Thyroid gland (tissue), 4 donors: ENCODE measurements at regions not wholly inside any gene's neighbourhood (a gene's known extent, or its start where the extent isn't known, plus 50 kb on each side); places are given as distances from the start of the nearest gene placed in this dataset.

ENCODE experiments used
- POLR2A ChIP-seq, 2 donors: fragments of 450-650 bp; IDR thresholded peaks; one replicate each; pipeline ENCODE4 v1.6.1; 2017; ENCODE audit warnings: antibody characterized with exemption in 2 of 2, mild to moderate bottlenecking in 2 of 2, moderate library complexity in 1 of 2
- TF ChIP-seq, protein P1 (sequence below), 6 experiments: fragments of 200-600 bp in 3 of 6; fragments of 450-650 bp in 3 of 6; sonication (generic) in 3 of 6; IDR thresholded peaks; one replicate each; pipeline ENCODE4 v1.5.1; 2016 to 2019; ENCODE audit warnings: antibody characterized with exemption in 6 of 6, mild to moderate bottlenecking in 2 of 6, inconsistent platforms in 1 of 6, moderate library complexity in 1 of 6

DNA sequence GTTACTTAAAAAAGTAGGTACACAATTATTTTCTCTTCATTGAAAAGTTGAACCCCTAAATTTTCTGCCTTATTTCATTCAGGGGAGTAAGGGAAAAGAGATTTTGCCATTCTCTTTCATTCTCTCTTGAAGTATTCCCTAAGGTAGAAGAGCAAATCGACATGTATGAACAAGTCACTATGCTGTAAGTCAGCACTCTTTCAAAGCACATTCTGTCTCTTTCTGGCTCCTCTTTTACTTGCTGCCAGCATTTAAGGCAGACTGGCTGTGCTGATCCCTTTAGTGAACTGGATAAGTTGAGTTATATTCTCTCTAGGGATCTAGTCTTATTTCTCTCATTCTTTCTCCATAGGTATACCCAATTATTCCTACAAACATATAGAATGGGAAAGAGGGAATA, 222.3 kb upstream of the ZWINT start:
- TF ChIP-seq, protein P1, sequence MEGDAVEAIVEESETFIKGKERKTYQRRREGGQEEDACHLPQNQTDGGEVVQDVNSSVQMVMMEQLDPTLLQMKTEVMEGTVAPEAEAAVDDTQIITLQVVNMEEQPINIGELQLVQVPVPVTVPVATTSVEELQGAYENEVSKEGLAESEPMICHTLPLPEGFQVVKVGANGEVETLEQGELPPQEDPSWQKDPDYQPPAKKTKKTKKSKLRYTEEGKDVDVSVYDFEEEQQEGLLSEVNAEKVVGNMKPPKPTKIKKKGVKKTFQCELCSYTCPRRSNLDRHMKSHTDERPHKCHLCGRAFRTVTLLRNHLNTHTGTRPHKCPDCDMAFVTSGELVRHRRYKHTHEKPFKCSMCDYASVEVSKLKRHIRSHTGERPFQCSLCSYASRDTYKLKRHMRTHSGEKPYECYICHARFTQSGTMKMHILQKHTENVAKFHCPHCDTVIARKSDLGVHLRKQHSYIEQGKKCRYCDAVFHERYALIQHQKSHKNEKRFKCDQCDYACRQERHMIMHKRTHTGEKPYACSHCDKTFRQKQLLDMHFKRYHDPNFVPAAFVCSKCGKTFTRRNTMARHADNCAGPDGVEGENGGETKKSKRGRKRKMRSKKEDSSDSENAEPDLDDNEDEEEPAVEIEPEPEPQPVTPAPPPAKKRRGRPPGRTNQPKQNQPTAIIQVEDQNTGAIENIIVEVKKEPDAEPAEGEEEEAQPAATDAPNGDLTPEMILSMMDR (IDR thresholded peaks at IDR 0.05): no peak
- no peak for TF ChIP-seq POLR2A (IDR thresholded peaks at IDR 0.05)
